Esophagus muscularis mucosa (tissue), 4 donors: ENCODE measurements at regions not wholly inside any gene's neighbourhood (a gene's known extent, or its start where the extent isn't known, plus 50 kb on each side); places are given as distances from the start of the nearest gene placed in this dataset.

Source experiments
- DNase-seq: peaks from one replicate; pipeline ENCODE4 v3.0.0-alpha.2; 2017; ENCODE audit errors: extremely low spot score
- H3K27ac ChIP-seq, 4 donors: fragments of 200-600 bp; sonication (generic); replicated peaks in 1 of 4; 1 replicate in 3 of 4; 2 replicates in 1 of 4; pipeline ENCODE4 v1.5.1; 2016 to 2019; ENCODE audit warnings: mild to moderate bottlenecking in 1 of 4
- H3K27me3 ChIP-seq, 4 donors: fragments of 200-600 bp; sonication (generic); one replicate each; pipeline versions ENCODE4 v1.5.1 to v1.6.0; 2016 to 2019
- H3K36me3 ChIP-seq, 4 donors: fragments of 200-600 bp; sonication (generic); one replicate each; pipeline ENCODE4 v1.5.1; 2016 to 2019
- H3K4me1 ChIP-seq, 4 donors: fragments of 200-600 bp; sonication (generic); one replicate each; pipeline ENCODE4 v1.5.1; 2016 to 2019
- H3K4me3 ChIP-seq, 4 donors: fragments of 200-600 bp; sonication (generic); 1 replicate in 2 of 4; 2 replicates in 2 of 4; pipeline ENCODE4 v1.5.1; 2016 to 2019; ENCODE audit warnings: mild to moderate bottlenecking in 4 of 4, moderate library complexity in 1 of 4
- H3K9me3 ChIP-seq, 4 donors: fragments of 200-600 bp; sonication (generic); 1 replicate in 3 of 4; 2 replicates in 1 of 4; pipeline ENCODE4 v1.5.1; 2016 to 2019
- CTCF ChIP-seq, 3 experiments: fragments of 200-600 bp in 2 of 3; fragments of 450-650 bp in 1 of 3; sonication (generic) in 2 of 3; IDR thresholded peaks; one replicate each; pipeline ENCODE4 v1.5.1; 2017 to 2019; ENCODE audit warnings: antibody characterized with exemption in 3 of 3, mild to moderate bottlenecking in 2 of 3, moderate library complexity in 1 of 3
- EP300 ChIP-seq: sonication (generic); formaldehyde crosslinking; IDR thresholded peaks from one replicate; pipeline ENCODE4 v1.6.1; 2017; ENCODE audit warnings: antibody characterized with exemption
- POLR2A ChIP-seq: fragments of 450-650 bp; IDR thresholded peaks from one replicate; pipeline ENCODE4 v1.6.1; 2017; ENCODE audit warnings: antibody characterized with exemption, moderate library complexity, mild to moderate bottlenecking, low read depth
- POLR2AphosphoS5 ChIP-seq, 2 donors: sonication (generic); formaldehyde crosslinking; IDR thresholded peaks; one replicate each; pipeline ENCODE4 v1.6.1; 2017; ENCODE audit warnings: antibody characterized with exemption in 2 of 2
- WGBS: methylation state at CpG from one replicate; pipeline ENCODE4 v1.1.5; 2018; 5-methylcytosine and 5-hydroxymethylcytosine counted together
- intact Hi-C: fragments of 100-400 bp; cut with DNase I; formaldehyde crosslinking; loops from one replicate; pipeline ENCODE4 v1.15.1; 2023

DNA sequence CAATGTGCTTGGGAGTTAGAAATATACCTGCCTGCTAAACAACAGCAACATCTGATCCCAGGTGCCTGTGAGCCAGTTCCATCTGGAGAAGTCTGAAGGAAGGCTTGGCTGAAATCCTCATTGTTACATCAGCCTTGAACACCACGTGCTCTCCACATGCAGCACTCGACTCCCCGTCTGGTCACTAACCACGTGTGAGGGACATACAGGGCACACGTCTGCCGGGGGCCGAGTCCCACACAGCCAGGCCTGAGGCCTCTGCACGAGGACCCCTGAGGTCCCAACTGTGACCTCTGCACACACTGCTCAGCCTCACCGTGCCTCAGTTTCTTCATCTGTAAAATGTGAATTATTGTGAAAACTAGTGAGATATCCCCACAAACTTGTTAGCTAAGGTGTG lies 236.5 kb upstream of the SALL3 start:
- no peaks in the 10 kb centered on the region for H3K4me1 ChIP-seq
- DNase-seq = no peak
- WGBS = 75% methylated on average over 2 of the region's 9 CpGs

GRCh38 chr18:78751664-78752063 lies 228.0 kb upstream of the SALL3 start:
- Histone ChIP-seq H3K9me3 (peaks cover 0 to 4% (median 0%) of the 10 kb centered on the region in 4 donors), H3K4me3 (no peak overlapping the region), H3K4me1 (no peaks in the 10 kb centered on the region), H3K27me3 (peaks cover 0 to 32% (median 0%) of the 10 kb centered on the region in 4 donors), H3K36me3 (no peaks in the 10 kb centered on the region), H3K27ac (no peak overlapping the region)
- TF ChIP-seq POLR2AphosphoS5 (IDR thresholded peaks at IDR 0.05) (no peak), CTCF (IDR thresholded peaks at IDR 0.05) (no peak), POLR2A (no peak), EP300 (no peak)
- intact Hi-C loops = no loop called here
- no peak for DNase-seq
- WGBS = 82% methylated on average over 17 of the region's 17 CpGs

More for the DNA sequence above, 236.5 kb upstream of the SALL3 start:
- Histone ChIP-seq H3K27me3 (peaks cover 0 to 24% (median 0%) of the 10 kb centered on the region in 4 donors), H3K9me3 (no peaks in the 10 kb centered on the region), H3K4me3 (no peak overlapping the region), H3K36me3 (no peaks in the 10 kb centered on the region), H3K27ac (no peak overlapping the region)
- TF ChIP-seq CTCF (IDR thresholded peaks at IDR 0.05) (no peak), EP300 (no peak), POLR2A (no peak), POLR2AphosphoS5 (IDR thresholded peaks at IDR 0.05) (no peak)
- intact Hi-C loops = no loop called here

GRCh38 chr18:78753240-78753639 lies 226.4 kb upstream of the SALL3 start:
- Histone ChIP-seq H3K27me3 (peaks cover 0 to 28% (median 0%) of the 10 kb centered on the region in 4 donors), H3K9me3 (peaks cover 0 to 4% (median 0%) of the 10 kb centered on the region in 4 donors), H3K27ac (no peak overlapping the region), H3K4me3 (no peak overlapping the region), H3K4me1 (no peaks in the 10 kb centered on the region), H3K36me3 (no peaks in the 10 kb centered on the region)
- WGBS = 95% methylated on average over 23 of the region's 23 CpGs
- no peak for DNase-seq
- intact Hi-C loops = no loop called here
- TF ChIP-seq EP300 (no peak), POLR2AphosphoS5 (IDR thresholded peaks at IDR 0.05) (no peak), POLR2A (no peak), CTCF (IDR thresholded peaks at IDR 0.05) (no peak)

DNA sequence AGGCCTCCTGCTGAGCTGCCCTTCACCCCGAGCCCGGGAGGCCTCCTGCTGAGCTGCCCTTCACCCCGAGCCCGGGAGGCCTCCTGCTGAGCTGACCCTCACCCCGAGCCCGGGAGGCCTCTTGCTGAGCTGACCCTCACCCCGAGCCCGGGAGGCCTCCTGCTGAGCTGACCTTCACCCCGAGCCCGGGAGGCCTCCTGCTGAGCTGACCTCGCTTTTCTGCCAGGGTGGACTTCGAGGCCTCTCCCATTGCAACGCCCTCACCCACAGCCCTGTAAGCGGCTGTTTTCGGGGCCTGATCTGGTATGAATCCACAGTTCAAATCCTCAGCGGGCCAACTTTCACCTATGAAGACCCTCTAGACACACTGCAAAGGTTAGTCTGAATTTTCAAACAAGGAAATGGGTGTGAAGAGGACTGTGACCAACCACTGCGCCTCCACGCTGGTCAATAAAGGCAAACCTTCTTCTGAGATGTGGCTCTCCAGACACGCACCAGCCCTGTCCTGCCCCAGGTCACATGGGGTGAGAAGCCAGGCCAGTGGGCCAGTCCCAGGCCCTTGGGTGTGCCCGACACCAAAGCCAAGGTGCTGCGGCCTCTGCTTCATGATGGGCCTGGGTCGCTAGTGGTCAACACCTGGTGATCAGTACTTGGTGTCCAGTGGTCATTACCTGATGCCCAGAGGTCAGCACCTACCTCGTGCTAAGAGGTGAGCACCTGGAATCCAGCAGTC lies 225.1 kb upstream of the SALL3 start:
- TF ChIP-seq CTCF (IDR thresholded peaks at IDR 0.05) = no peak
- TF ChIP-seq POLR2AphosphoS5 (IDR thresholded peaks at IDR 0.05) = no peak
- TF ChIP-seq POLR2A = no peak
- TF ChIP-seq EP300 = no peak
- peaks cover 0 to 36% (median 0%) of the 10 kb centered on the region in 4 donors for H3K27me3 ChIP-seq
- H3K4me3 ChIP-seq = no peak overlapping the region
- no peaks in the 10 kb centered on the region for H3K36me3 ChIP-seq
- DNase-seq = no peak
- WGBS = 96% methylated on average over 13 of the region's 23 CpGs
- H3K4me1 ChIP-seq = no peaks in the 10 kb centered on the region
- H3K9me3 ChIP-seq = no peaks in the 10 kb centered on the region
- intact Hi-C loops = no loop called here
- H3K27ac ChIP-seq = no peak overlapping the region
